ENCODE measurements at regions not wholly inside any gene's neighbourhood (a gene's known extent, or its start where the extent isn't known, plus 50 kb on each side); places are given as distances from the start of the nearest gene placed in this dataset.
A peak's percentile ranks its signal among the peaks of the same experiment; 100 is the strongest.

DNA sequence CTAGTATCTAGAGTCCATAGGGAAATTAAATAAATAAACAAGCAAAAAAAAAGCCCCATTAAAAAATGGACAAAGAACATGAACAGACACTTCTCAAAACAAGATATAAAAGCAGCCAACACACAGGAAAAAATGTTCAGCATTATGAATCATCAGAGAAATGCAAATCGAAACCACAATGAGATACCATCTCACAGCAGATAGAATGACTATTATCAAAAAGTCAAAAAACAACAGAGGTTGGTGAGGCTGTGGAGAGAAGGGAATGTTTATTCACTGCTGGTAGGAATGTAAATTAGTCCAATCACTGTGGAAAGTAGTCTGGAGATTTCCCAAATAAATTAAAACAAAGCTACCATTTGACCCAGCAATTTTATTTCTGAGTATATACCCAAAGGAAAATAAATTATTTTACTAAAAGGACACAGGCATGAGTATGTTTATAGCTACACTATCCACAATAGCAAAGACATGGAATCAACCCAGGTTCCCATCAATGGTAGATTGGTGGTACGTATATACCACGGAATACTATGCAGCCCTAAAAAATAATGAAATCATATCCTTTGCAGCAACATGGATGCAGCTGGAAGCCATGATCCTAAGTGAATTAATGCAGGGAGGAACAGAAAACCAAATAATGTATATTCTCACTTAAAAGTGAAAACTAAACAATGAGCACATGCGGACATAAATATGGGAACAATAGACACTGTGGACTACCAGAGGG lies 366.5 kb upstream of the SEMA3C start:
- H3F3A ChIP-seq (ENCODE audit: insufficient read depth): peaks cover 24% of the 10 kb centered on the region
- no peak for TF ChIP-seq EZH2phosphoT487 (IDR thresholded peaks at IDR 0.05; ENCODE audit: insufficient read depth, low read depth)
- TF ChIP-seq EZH2 (IDR thresholded peaks at IDR 0.05; ENCODE audit: insufficient read depth, poor library complexity, severe bottlenecking): no peak
- peak; percentile 74 for DNase-seq
- H3K36me3 ChIP-seq (ENCODE audit: low read depth): no peaks in the 10 kb centered on the region
- H3K4me3 ChIP-seq: no peak overlapping the region; the same call in 1 of the 2 replicates
- no peaks in the 10 kb centered on the region for H3K27me3 ChIP-seq (replicated peaks; ENCODE audit: insufficient read depth)
- no peaks in the 10 kb centered on the region for H4K20me1 ChIP-seq (ENCODE audit: insufficient read depth)
- peaks cover 21% of the 10 kb centered on the region for H3K4me1 ChIP-seq (ENCODE audit: insufficient read depth)
- no peaks in the 10 kb centered on the region for H3K79me2 ChIP-seq (ENCODE audit: insufficient read depth)
- H2AFZ ChIP-seq: no peak overlapping the region; the same call in 1 of the 2 replicates
- 74% methylated on average over 4 of the region's 4 CpGs for WGBS, 2 experiments (ENCODE audit: low coverage in 1 of 2, low lambda C conversion rate in 2 of 2, missing lambda C conversion rate in 2 of 2)
- no peak overlapping the region for H3K9ac ChIP-seq
- H3K27ac ChIP-seq: peak overlapping the region; percentile 42
- H3K4me2 ChIP-seq (ENCODE audit: unreplicated experiment): peak overlapping the region; percentile 29
- in situ Hi-C loops (cut with MboI): no loop called here
- no peaks in the 10 kb centered on the region for H3K9me3 ChIP-seq (ENCODE audit: low read depth)
- no peaks in the 10 kb centered on the region for H3K9me2 ChIP-seq (ENCODE audit: insufficient read depth)

DNA sequence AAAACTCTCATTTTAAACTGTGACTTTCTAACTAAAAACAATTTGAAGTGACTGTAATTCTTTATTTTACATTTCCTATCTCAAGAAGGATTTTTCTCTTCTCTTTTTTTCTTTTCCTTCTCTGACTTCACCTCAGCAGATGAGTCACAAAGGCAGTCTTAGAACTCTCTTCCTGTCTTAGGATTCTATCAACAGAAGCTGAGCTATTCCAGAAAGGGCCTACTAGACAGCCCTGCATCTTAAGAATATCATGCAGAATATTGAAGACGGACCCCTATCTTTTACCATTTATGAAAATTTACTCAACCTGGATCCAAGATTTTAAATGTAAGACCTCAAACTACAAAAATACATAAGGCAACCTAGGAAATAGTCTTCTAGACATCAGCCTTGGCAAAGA lies 365.7 kb upstream of the SEMA3C start:
- TF ChIP-seq EZH2 (IDR thresholded peaks at IDR 0.05; ENCODE audit: insufficient read depth, poor library complexity, severe bottlenecking) (no peak), EZH2phosphoT487 (IDR thresholded peaks at IDR 0.05; ENCODE audit: insufficient read depth, low read depth) (no peak)
- H3K36me3 ChIP-seq (ENCODE audit: low read depth): no peaks in the 10 kb centered on the region
- no peaks in the 10 kb centered on the region for H3K27me3 ChIP-seq (replicated peaks; ENCODE audit: insufficient read depth)
- H3K79me2 ChIP-seq (ENCODE audit: insufficient read depth): no peaks in the 10 kb centered on the region
- peak overlapping the region; percentile 18 for H2AFZ ChIP-seq
- H3K4me2 ChIP-seq (ENCODE audit: unreplicated experiment): peak overlapping the region; percentile 29
- no peaks in the 10 kb centered on the region for H3K9me3 ChIP-seq (ENCODE audit: low read depth)
- H4K20me1 ChIP-seq (ENCODE audit: insufficient read depth): no peaks in the 10 kb centered on the region
- no peak overlapping the region; the same call in 1 of the 2 replicates for H3K4me3 ChIP-seq
- H3K9me2 ChIP-seq (ENCODE audit: insufficient read depth): no peaks in the 10 kb centered on the region
- DNase-seq: peak; percentile 82
- H3K27ac ChIP-seq: peak overlapping the region; percentile 42
- peaks cover 21% of the 10 kb centered on the region for H3K4me1 ChIP-seq (ENCODE audit: insufficient read depth)
- 42 to 47% methylated on average over 1 of the region's 1 CpG for WGBS, 2 experiments (ENCODE audit: low coverage in 1 of 2, low lambda C conversion rate in 2 of 2, missing lambda C conversion rate in 2 of 2)
- H3F3A ChIP-seq (ENCODE audit: insufficient read depth): peaks cover 24% of the 10 kb centered on the region
- H3K9ac ChIP-seq: no peak overlapping the region
- in situ Hi-C loops (cut with MboI): no loop called here

DNA sequence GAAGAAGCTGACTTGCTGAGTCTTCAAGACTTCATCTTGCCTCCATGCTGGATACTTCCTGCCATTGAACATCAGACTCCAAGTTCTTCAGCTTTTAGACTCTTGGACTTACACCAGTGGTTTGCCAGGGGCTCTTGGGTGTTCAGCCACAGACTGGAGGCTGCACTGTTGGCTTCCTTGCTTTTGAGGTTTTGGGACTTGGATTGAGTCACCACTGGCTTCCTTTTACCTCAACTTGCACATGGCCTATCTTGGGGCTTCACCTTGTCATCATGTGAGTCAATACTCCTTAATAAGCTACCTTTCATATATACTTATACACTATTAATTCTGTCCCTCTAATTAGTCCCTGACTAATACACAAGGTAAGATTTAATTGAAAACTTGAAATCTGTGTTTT lies 361.7 kb upstream of the SEMA3C start:
- Histone ChIP-seq H3K36me3 (ENCODE audit: low read depth) (no peaks in the 10 kb centered on the region), H2AFZ (no peak overlapping the region), H3K79me2 (ENCODE audit: insufficient read depth) (no peaks in the 10 kb centered on the region), H3K9me3 (ENCODE audit: low read depth) (no peaks in the 10 kb centered on the region), H3K9me2 (ENCODE audit: insufficient read depth) (no peaks in the 10 kb centered on the region), H3K9ac (no peak overlapping the region), H3K27ac (no peak overlapping the region), H3K4me3 (no peak overlapping the region), H4K20me1 (ENCODE audit: insufficient read depth) (no peaks in the 10 kb centered on the region), H3K4me2 (ENCODE audit: unreplicated experiment) (no peak overlapping the region), H3K27me3 (replicated peaks; ENCODE audit: insufficient read depth) (no peaks in the 10 kb centered on the region), H3F3A (ENCODE audit: insufficient read depth) (peaks cover 20% of the 10 kb centered on the region), H3K4me1 (ENCODE audit: insufficient read depth) (peaks cover 21% of the 10 kb centered on the region)
- TF ChIP-seq EZH2phosphoT487 (IDR thresholded peaks at IDR 0.05; ENCODE audit: insufficient read depth, low read depth) (no peak), EZH2 (IDR thresholded peaks at IDR 0.05; ENCODE audit: insufficient read depth, poor library complexity, severe bottlenecking) (no peak)
- DNase-seq: peak; percentile 4
- in situ Hi-C loops (cut with MboI): no loop called here

DNA sequence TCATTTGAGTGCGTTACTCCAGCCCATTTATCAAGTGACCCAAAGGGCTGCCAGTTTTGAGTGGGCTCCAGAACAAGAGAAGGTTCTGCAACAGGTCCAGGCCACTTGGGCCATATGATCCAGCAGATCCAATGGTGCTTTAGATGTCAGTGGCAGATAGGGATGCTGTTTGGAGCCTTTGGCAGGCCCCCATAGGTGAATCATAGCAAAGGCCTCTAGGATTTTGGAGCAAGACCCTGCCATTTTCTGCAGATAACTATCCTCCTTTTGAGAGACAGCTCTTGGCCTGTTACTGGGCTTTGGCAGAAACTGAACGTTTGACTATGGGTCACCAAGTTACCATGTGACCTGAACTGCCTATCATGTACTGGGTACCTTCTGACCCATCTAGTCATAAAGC lies 358.8 kb upstream of the SEMA3C start:
- no peak overlapping the region for H3K9ac ChIP-seq
- 83 to 84% methylated on average over 2 of the region's 2 CpGs for WGBS, 2 experiments (ENCODE audit: low coverage in 1 of 2, low lambda C conversion rate in 2 of 2, missing lambda C conversion rate in 2 of 2)
- no peaks in the 10 kb centered on the region for H3K9me3 ChIP-seq (ENCODE audit: low read depth)
- H3K36me3 ChIP-seq (ENCODE audit: low read depth): no peaks in the 10 kb centered on the region
- no peak overlapping the region for H3K4me3 ChIP-seq
- TF ChIP-seq EZH2 (IDR thresholded peaks at IDR 0.05; ENCODE audit: insufficient read depth, poor library complexity, severe bottlenecking) (no peak), EZH2phosphoT487 (IDR thresholded peaks at IDR 0.05; ENCODE audit: insufficient read depth, low read depth) (no peak)
- no peaks in the 10 kb centered on the region for H3K4me1 ChIP-seq (ENCODE audit: insufficient read depth)
- H3K27ac ChIP-seq: no peak overlapping the region
- DNase-seq: no peak
- no peaks in the 10 kb centered on the region for H3K79me2 ChIP-seq (ENCODE audit: insufficient read depth)
- no peaks in the 10 kb centered on the region for H3K9me2 ChIP-seq (ENCODE audit: insufficient read depth)
- no peaks in the 10 kb centered on the region for H4K20me1 ChIP-seq (ENCODE audit: insufficient read depth)
- in situ Hi-C loops (cut with MboI): no loop called here
- H3K4me2 ChIP-seq (ENCODE audit: unreplicated experiment): no peak overlapping the region
- H2AFZ ChIP-seq: no peak overlapping the region
- no peaks in the 10 kb centered on the region for H3K27me3 ChIP-seq (replicated peaks; ENCODE audit: insufficient read depth)
- no peaks in the 10 kb centered on the region for H3F3A ChIP-seq (ENCODE audit: insufficient read depth)
